SK-N-SH treated with all-trans-retinoic acid at 6 μM for 48 hours (cell line): ENCODE measurements at regions not wholly inside any gene's neighbourhood (a gene's known extent, or its start where the extent isn't known, plus 50 kb on each side); places are given as distances from the start of the nearest gene placed in this dataset.
A peak's percentile ranks its signal among the peaks of the same experiment; 100 is the strongest.

Source experiments
- ATAC-seq: fragments of 200-7000 bp; cut with Tn5 transposase; 3 replicates; pipeline ENCODE4 v1.9.1; 2020; ENCODE audit warnings: mild to moderate bottlenecking, moderate library complexity
- ARNTL ChIP-seq: fragments of 450-650 bp; formaldehyde crosslinking; IDR thresholded peaks from 2 replicates; pipeline ENCODE4 v1.5.0; 2020; ENCODE audit warnings: low read depth, mild to moderate bottlenecking, moderate library complexity, borderline replicate concordance
- CREB5 ChIP-seq: fragments of 250-450 bp; sonication (Bioruptor Pico); IDR thresholded peaks from 2 replicates; pipeline ENCODE4 v1.5.1; 2020; ENCODE audit warnings: low read depth, mild to moderate bottlenecking, moderate library complexity
- CSDC2 ChIP-seq: fragments of 250-450 bp; sonication (Bioruptor Pico); IDR thresholded peaks from 2 replicates; pipeline ENCODE4 v1.5.0; 2020; ENCODE audit warnings: mild to moderate bottlenecking, moderate library complexity
- CSRNP3 ChIP-seq: fragments of 250-450 bp; sonication (Bioruptor Pico); IDR thresholded peaks from 2 replicates; pipeline ENCODE4 v1.5.1; 2021; ENCODE audit warnings: mild to moderate bottlenecking, moderate library complexity
- PATZ1 ChIP-seq: fragments of 250-450 bp; sonication (Bioruptor Pico); IDR thresholded peaks from 2 replicates; pipeline ENCODE4 v1.8.0; 2020; ENCODE audit warnings: mild to moderate bottlenecking, moderate library complexity, borderline replicate concordance
- POU6F1 ChIP-seq: fragments of 250-450 bp; sonication (Bioruptor Pico); IDR thresholded peaks from 2 replicates; pipeline ENCODE4 v1.8.0; 2021; ENCODE audit warnings: low read depth, mild to moderate bottlenecking, moderate library complexity, borderline replicate concordance
- PPARA ChIP-seq: fragments of 250-450 bp; sonication (Bioruptor Pico); IDR thresholded peaks from 2 replicates; pipeline ENCODE4 v1.5.0; 2020; ENCODE audit warnings: mild to moderate bottlenecking, borderline replicate concordance
- RARB ChIP-seq: fragments of 250-450 bp; sonication (Bioruptor Pico); IDR thresholded peaks from 2 replicates; pipeline ENCODE4 v1.8.0; 2021; ENCODE audit warnings: mild to moderate bottlenecking, moderate library complexity
- SNAI2 ChIP-seq: fragments of 250-450 bp; sonication (Bioruptor Pico); IDR thresholded peaks from 2 replicates; pipeline ENCODE4 v1.5.0; 2020; ENCODE audit warnings: mild to moderate bottlenecking, moderate library complexity
- TCF4 ChIP-seq: fragments of 250-450 bp; sonication (Bioruptor Pico); IDR thresholded peaks from 2 replicates; pipeline ENCODE4 v1.8.0; 2021; ENCODE audit warnings: mild to moderate bottlenecking, moderate library complexity, borderline replicate concordance
- TSHZ2 ChIP-seq: fragments of 250-450 bp; sonication (Bioruptor Pico); IDR thresholded peaks from 2 replicates; pipeline ENCODE4 v1.5.0; 2020; ENCODE audit warnings: mild to moderate bottlenecking, moderate library complexity
- ZC3H10 ChIP-seq: fragments of 250-450 bp; sonication (Bioruptor Pico); IDR thresholded peaks from 2 replicates; pipeline ENCODE4 v1.5.1; 2021; ENCODE audit warnings: mild to moderate bottlenecking, moderate library complexity
- ZFP3 ChIP-seq: fragments of 250-450 bp; sonication (Bioruptor Pico); IDR thresholded peaks from 2 replicates; pipeline ENCODE4 v1.5.0; 2020; ENCODE audit warnings: mild to moderate bottlenecking, moderate library complexity
- ZFP30 ChIP-seq: fragments of 450-650 bp; formaldehyde crosslinking; IDR thresholded peaks from 2 replicates; pipeline ENCODE4 v1.5.0; 2022; ENCODE audit warnings: mild to moderate bottlenecking, moderate library complexity
- ZNF565 ChIP-seq: fragments of 450-650 bp; formaldehyde crosslinking; conservative IDR thresholded peaks from 2 replicates; pipeline ENCODE4 v1.5.0; 2020; ENCODE audit warnings: low read depth, mild to moderate bottlenecking, moderate library complexity
- ZNF70 ChIP-seq: fragments of 450-650 bp; formaldehyde crosslinking; IDR thresholded peaks from 2 replicates; pipeline ENCODE4 v1.5.0; 2020; ENCODE audit warnings: mild to moderate bottlenecking, moderate library complexity

- no peak for ATAC-seq
- TF ChIP-seq TSHZ2 (CRISPR knock-in tag) (no peak), PATZ1 (no peak), ZFP3 (CRISPR knock-in tag) (no peak), ZNF565 (no peak), CSDC2 (no peak), ZC3H10 (CRISPR knock-in tag) (no peak), RARB (CRISPR knock-in tag) (no peak), CREB5 (no peak), POU6F1 (CRISPR knock-in tag) (no peak), ZNF70 (CRISPR knock-in tag) (no peak), ZFP30 (no peak), SNAI2 (CRISPR knock-in tag) (no peak)
Observed at GRCh38 chr9:2964470-2964869, 120.6 kb upstream of the PUM3 start.

- no peak for ATAC-seq
- peak; percentile 56; the same call in 1 of the 2 replicates for TF ChIP-seq TCF4
- TF ChIP-seq RARB (CRISPR knock-in tag) = no peak
Observed at GRCh38 chr9:2963307-2963706, 119.4 kb upstream of the PUM3 start.

GRCh38 chr9:2962471-2963172 is 118.7 kb upstream of the PUM3 start:
- TF ChIP-seq TSHZ2 (CRISPR knock-in tag) = no peak
- no peak for TF ChIP-seq CSDC2
- TF ChIP-seq, all 23 proteins: peak for 0
- ATAC-seq = no peak

- ATAC-seq = no peak
- TF ChIP-seq PPARA (CRISPR knock-in tag) (no peak), ZNF565 (no peak), CREB5 (no peak), ARNTL (CRISPR knock-in tag) (no peak), TSHZ2 (CRISPR knock-in tag) (no peak), CSRNP3 (CRISPR knock-in tag) (no peak), POU6F1 (CRISPR knock-in tag) (no peak), ZC3H10 (CRISPR knock-in tag) (no peak)
Observed at GRCh38 chr9:2958219-2958618, 114.3 kb upstream of the PUM3 start.
